ENCODE measurements at regions not wholly inside any gene's neighbourhood (a gene's known extent, or its start where the extent isn't known, plus 50 kb on each side); places are given as distances from the start of the nearest gene placed in this dataset.

DNA sequence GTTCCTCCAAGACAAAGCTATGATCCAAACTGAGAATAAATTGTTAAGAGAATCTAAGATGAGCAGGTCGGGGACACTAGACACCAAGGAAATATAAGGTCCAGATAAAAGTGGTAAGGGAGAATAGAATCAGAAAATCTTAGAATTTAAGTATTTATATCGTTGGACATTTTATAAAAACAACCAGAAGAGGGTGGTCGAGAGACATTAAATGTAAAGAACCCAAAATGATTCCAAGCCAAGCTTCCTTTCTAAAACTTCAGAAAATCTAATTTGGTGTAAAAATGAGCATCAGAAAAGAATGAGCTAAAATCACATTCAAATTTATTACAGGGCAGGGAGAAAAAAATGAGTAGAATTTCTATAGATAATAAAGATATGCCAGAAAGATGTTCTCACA lies 97.8 kb upstream of the OGFRL1 start:
- H2AFZ ChIP-seq (ENCODE audit: low read length): no peak overlapping the region
- no peaks in the 10 kb centered on the region for H3K4me1 ChIP-seq (replicated peaks in 1 of 4; ENCODE audit: control insufficient read depth in 3 of 4, insufficient read depth in 4 of 4, low read length in 3 of 4)
- no peaks in the 10 kb centered on the region for H3K27me3 ChIP-seq (replicated peaks in 1 of 4; ENCODE audit: control insufficient read depth in 3 of 4, extremely low read depth in 1 of 4, insufficient read depth in 3 of 4, low read length in 3 of 4)
- CTCF ChIA-PET (ENCODE audit: partially characterized antibody): interaction anchor here (0.6 to 1.8 kb wide), 9 partner anchors 47 to 1621 kb away, joined by 3 to 14 read pairs (median 3); no protein-coding TSS in a partner anchor
- H3K4me3 ChIP-seq (ENCODE audit: extremely low read depth in 1 of 4, insufficient read depth in 2 of 4, low read depth in 3 of 4, low read length in 4 of 4): no peak overlapping the region
- 48% methylated on average over 3 of the region's 3 CpGs; no CpG with 5 or more reads in 1 of the 2 experiments for WGBS, 2 experiments (ENCODE audit: extremely low coverage in 1 of 2, insufficient coverage in 1 of 2, insufficient read length in 1 of 2, insufficient replicate concordance in 2 of 2, low coverage in 1 of 2, low lambda C conversion rate in 2 of 2, missing lambda C conversion rate in 1 of 2)
- no peak overlapping the region for H2BK15ac ChIP-seq (ENCODE audit: low read length)
- no peak overlapping the region for H2BK5ac ChIP-seq (ENCODE audit: low read depth, low read length)
- H3K9me3 ChIP-seq (ENCODE audit: insufficient read depth in 2 of 2, low read depth in 1 of 2, low read length in 1 of 2): no peaks in the 10 kb centered on the region
- no peak overlapping the region for H3K9ac ChIP-seq (replicated peaks in 1 of 4; ENCODE audit: extremely low read depth in 1 of 4, low read depth in 3 of 4, low read length in 3 of 4)
- no peaks in the 10 kb centered on the region for H3K79me2 ChIP-seq (ENCODE audit: control insufficient read depth in 1 of 2, insufficient read depth in 2 of 2, low read length in 2 of 2)
- no peak for TF ChIP-seq EGR1 (IDR thresholded peaks at IDR 0.05; ENCODE audit: borderline replicate concordance, low read depth, low read length)
- TF ChIP-seq, protein P1, sequence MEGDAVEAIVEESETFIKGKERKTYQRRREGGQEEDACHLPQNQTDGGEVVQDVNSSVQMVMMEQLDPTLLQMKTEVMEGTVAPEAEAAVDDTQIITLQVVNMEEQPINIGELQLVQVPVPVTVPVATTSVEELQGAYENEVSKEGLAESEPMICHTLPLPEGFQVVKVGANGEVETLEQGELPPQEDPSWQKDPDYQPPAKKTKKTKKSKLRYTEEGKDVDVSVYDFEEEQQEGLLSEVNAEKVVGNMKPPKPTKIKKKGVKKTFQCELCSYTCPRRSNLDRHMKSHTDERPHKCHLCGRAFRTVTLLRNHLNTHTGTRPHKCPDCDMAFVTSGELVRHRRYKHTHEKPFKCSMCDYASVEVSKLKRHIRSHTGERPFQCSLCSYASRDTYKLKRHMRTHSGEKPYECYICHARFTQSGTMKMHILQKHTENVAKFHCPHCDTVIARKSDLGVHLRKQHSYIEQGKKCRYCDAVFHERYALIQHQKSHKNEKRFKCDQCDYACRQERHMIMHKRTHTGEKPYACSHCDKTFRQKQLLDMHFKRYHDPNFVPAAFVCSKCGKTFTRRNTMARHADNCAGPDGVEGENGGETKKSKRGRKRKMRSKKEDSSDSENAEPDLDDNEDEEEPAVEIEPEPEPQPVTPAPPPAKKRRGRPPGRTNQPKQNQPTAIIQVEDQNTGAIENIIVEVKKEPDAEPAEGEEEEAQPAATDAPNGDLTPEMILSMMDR (IDR thresholded peaks at IDR 0.05; ENCODE audit: control extremely low read depth in 1 of 3, insufficient read depth in 1 of 3, low read depth in 1 of 3, low read length in 3 of 3): peak in 1 of 3 experiments; percentile 13; a peak in 1 of 4 replicates
- TF ChIP-seq JUN (IDR thresholded peaks at IDR 0.05; ENCODE audit: low read depth, low read length): no peak
- TF ChIP-seq RAD21 (IDR thresholded peaks at IDR 0.05 in 1 of 2, conservative IDR thresholded peaks at IDR 0.05 in 1 of 2; ENCODE audit: low read depth in 2 of 2, low read length in 2 of 2): peak in 1 of 2 experiments; percentile 43; a peak in 3 of 4 replicates
- no peak for TF ChIP-seq SRF (IDR thresholded peaks at IDR 0.05; ENCODE audit: low read depth, low read length)
- no peak for TF ChIP-seq CTBP2 (IDR thresholded peaks at IDR 0.05; ENCODE audit: borderline replicate concordance, insufficient read depth, insufficient read length, low read length)
- no peak overlapping the region for H3K27ac ChIP-seq (ENCODE audit: low read depth, low read length)
- no peaks in the 10 kb centered on the region for H3K36me3 ChIP-seq (ENCODE audit: control insufficient read depth in 2 of 4, insufficient read depth in 4 of 4, low read length in 3 of 4)
- H2BK12ac ChIP-seq (ENCODE audit: low read depth, low read length): no peak overlapping the region
- POLR2A ChIA-PET (ENCODE audit: partially characterized antibody): no interaction called here
- H2BK120ac ChIP-seq (replicated peaks; ENCODE audit: low read depth, low read length): no peak overlapping the region
- no peak overlapping the region for H4K5ac ChIP-seq (ENCODE audit: insufficient read length, low read depth, low read length)
- H3K14ac ChIP-seq (ENCODE audit: insufficient read length): no peak overlapping the region
- no peak overlapping the region for H2BK20ac ChIP-seq (ENCODE audit: low read length)
- FAIRE-seq: no peak
- no peak overlapping the region for H4K8ac ChIP-seq (ENCODE audit: extremely low read depth, insufficient read depth, low read length)
- no peak overlapping the region for H3K23ac ChIP-seq (ENCODE audit: insufficient read length)
- no peak overlapping the region for H3K4ac ChIP-seq (replicated peaks; ENCODE audit: insufficient read length, low read depth, low read length)
- H2AK5ac ChIP-seq (ENCODE audit: low read depth, low read length): no peak overlapping the region
- no peaks in the 10 kb centered on the region for H4K20me1 ChIP-seq (replicated peaks in 1 of 2; ENCODE audit: control insufficient read depth in 1 of 2, insufficient read depth in 2 of 2, low read length in 2 of 2)
- H3K23me2 ChIP-seq (ENCODE audit: low read depth, low read length): no peaks in the 10 kb centered on the region
- DNase-seq (ENCODE audit: low read depth in 1 of 2, low spot score in 2 of 2): no peak
- H3K79me1 ChIP-seq (ENCODE audit: low read depth, low read length): no peaks in the 10 kb centered on the region
- no peak overlapping the region for H4K91ac ChIP-seq (replicated peaks; ENCODE audit: insufficient read length, low read length)
- H3K4me2 ChIP-seq (ENCODE audit: insufficient read depth in 1 of 2, low read depth in 2 of 2, low read length in 2 of 2): no peak overlapping the region
- no peak overlapping the region for H3K56ac ChIP-seq (replicated peaks; ENCODE audit: insufficient read length, low read depth, low read length)
- H3K18ac ChIP-seq (ENCODE audit: extremely low read depth, low read length): no peak overlapping the region
